IPS-NIHi7 (cell line): ENCODE measurements at regions not wholly inside any gene's neighbourhood (a gene's known extent, or its start where the extent isn't known, plus 50 kb on each side); places are given as distances from the start of the nearest gene placed in this dataset.
"Not testable (repeated sequence)": the region's sequence is repeated elsewhere in the genome, so short reads cannot be mapped to it uniquely, and the experiment has no call there.

Experiments
- DNase-seq: peaks from one replicate; pipeline ENCODE4 v3.0.0; 2012; ENCODE audit warnings: mixed read lengths; ENCODE audit errors: extremely low spot score

DNA sequence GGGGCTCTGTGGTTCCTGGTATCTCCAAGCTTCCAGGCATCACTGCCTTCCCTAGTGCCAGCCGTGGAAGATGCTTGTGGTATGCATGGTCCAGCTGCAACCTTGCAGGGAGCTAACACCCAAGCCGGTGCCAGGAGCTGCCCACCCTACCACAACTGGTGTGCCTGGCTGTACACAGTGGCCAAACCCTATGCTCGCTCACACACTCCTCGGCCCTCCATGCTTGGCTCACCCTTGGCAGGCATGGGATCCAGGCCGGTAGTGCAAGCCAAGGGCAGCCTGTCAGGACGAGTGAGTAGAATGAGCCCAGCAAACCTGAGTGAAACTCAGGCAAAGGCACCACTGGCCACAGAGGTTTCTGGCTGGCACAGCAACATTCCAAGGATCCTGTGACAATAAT lies 1676.0 kb downstream of the SLITRK1 start:
- no peak for DNase-seq

DNA sequence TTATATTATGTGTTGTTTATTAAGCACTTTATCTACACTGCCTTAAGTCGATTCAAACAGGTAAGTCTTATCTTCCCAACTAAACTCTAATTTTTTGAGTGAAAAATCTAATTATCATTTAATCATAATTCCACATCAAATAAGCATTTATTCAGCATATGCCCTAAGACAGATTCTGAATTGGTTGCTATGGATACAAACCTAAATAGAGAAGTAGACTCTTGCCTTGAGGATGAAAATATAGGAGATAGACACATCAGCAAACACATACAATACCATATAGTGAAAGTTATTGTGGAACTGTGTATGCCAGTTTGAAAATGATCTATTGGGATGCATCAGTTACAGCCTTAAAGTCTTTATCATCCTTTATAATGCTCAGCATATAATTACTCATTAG lies 1679.9 kb downstream of the SLITRK1 start:
- DNase-seq, result no peak

DNA sequence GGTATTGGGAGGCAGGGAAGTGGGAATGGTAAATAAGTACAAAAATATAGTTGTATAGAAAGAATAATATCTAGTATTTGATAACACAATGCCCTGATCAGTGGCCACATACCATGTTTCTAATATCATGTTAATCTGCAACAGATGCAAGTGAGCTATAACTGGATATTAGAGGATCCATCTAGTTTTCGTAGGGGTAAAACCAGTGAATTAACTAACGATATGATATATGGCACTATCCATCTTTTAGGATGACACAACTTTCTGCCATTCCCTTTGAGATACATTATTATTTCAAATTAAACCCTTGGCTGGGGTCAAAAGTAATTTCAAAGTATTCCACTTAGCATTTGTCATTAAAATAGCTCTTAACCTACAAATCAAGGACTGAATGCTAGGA lies 1686.2 kb downstream of the SLITRK1 start:
- DNase-seq, result no peak

DNA sequence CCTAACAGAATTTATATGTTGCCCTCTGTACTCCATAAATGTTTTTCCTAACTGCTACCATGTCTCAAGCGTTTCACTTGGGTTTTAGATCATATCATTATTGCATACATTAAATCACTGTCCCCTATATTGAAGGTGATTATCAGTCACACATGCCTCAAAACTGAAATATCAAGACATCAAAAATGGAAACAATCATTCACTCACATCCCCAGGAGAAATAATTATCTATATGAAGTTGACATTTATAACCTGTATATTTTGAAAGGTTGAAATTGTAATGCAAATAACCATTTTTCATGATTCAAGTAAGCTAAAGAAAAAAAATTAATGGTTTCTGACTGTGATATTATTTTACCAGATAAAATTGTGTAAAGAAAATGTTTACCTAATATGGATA lies 1695.0 kb downstream of the SLITRK1 start:
- DNase-seq, result no peak

DNA sequence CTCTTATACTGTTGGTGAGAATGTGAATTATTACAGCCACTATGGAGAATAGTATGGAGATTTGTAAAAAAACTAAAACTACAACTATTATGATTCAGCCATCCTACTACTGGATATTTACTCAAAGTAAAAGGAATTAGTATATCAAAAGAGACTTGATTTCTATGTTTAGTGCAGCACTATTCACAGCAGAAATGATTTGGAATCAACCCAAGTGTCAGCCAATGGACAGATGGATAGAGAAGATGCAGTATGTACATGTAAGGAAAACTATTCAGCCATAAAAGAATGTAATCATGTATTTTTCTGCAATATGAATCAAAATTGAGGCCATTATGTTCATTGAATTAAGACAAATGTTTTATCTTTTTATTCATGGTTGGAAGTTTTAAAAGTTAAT lies 1705.5 kb downstream of the SLITRK1 start:
- DNase-seq, result no peak

DNA sequence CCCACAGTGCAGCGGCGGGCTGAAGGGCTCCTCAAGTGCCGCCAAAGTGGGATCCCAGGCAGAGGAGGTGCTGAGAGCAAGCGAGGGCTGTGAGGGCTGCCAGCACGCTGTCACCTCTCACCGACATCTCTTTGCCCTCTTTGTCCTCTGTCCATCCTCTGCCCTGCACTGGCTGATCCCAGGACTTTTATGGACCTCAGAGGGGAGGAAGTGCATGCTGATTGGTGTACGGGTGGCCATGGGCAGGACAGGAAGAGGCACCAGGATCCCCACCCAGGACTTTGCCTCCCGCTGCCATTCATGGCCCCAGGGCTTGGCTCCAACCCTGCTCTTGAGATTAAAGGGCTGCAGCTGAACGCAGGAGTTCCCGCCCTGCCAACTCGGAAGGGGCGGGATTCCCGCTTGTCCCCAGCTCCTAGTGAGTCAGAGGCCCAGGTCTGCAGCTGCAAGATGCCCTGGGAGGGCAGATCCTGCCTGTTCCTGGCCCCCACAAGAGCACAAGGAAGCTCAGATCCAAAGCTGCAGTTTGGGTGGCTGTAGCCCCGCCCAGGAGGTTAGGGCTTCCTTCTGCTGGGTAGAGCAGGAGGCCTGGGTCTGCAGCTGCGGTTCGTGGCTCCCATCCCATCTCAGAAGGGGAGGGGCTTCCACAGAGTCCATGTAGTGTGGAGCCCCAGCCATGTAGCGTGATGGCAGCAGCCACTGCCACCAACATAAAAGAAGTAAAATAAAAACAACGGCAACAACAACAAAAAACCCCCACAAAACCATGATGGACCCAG lies 1716.7 kb downstream of the SLITRK1 start:
- no peak for DNase-seq

DNA sequence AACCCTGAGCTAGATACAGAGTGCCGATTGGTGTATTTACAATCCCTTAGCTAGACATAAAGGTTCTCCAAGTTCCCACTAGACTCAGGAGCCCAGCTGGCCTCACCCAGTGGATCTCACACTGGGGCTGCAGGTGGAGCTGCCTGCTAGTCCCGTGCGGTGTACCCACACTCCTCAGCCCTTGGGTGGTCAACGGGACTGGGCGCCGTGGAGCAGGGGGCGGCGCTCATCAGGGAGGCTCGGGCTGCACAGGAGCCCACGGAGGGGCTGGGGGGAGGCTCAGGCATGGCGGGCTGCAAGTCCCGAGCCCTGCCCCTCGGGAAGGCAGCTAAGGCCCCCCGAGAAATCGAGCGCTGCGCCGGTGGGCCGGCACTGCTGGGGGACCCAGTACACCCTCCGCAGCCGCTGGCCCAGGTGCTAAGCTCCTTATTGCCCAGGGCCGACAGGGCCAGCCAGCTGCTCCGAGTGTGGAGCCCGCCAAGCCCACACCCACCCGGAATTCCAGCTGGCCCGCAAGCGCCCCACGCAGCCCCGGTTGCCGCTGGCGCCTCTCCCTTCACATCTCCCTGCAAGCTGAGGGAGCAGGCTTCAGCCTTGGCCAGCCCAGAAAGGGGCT lies 1717.4 kb downstream of the SLITRK1 start:
- not testable (repeated sequence) for DNase-seq

DNA sequence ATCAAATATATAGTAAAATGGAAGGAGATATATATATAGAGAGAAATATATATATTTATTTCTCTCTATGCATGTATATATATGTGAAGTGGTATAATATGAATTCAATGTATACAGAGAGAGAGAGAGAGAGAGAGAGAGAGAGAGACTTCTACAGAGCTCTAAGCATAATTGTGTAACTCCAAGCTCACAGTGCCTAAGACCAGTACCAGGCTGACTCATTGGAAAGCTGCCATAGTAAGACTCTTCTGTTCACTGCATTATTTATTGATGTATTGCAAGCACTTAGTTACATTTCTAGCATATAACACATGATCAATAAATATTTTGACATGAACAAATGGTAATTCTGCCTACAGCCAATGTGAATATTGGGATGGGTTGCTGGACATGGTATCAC lies 1734.7 kb downstream of the SLITRK1 start:
- DNase-seq, result no peak

DNA sequence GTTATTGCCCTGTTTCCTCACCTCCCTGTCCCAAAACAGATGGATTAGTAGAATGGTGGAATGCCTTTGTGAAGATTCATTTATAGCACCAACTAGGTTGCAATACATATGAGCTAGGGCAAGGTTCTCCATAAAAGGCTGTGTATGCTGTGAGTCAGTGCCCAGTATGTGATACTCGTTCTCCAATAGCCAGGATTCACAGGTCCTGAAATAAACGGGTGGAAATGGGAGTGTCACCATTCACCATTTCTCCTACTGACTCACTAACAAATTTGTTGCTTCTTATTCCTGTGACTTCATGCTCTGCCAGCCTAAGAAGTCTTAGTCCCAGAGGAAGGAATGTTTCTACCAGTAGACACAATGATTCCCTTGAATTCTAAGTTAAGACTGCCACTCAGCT lies 1745.4 kb downstream of the SLITRK1 start:
- no peak for DNase-seq

DNA sequence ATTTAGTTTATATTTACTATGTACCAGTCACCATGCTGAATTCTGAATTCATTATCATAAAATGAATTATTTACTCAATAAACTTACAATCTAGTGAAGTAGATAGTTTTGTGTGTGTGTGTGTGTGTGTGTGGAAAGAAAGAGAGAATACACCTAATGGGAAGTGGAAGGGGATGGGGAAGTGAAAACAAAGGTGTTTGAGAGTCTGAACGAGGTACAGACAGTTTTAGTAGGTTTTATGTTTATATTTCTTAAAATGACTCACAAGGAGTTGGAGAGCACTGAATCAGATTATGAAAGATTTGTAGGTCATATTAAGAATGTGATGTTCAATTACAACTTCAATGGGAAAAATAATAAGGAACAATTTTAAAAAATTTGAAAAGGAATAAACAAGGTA lies 1753.0 kb downstream of the SLITRK1 start:
- DNase-seq, result no peak

DNA sequence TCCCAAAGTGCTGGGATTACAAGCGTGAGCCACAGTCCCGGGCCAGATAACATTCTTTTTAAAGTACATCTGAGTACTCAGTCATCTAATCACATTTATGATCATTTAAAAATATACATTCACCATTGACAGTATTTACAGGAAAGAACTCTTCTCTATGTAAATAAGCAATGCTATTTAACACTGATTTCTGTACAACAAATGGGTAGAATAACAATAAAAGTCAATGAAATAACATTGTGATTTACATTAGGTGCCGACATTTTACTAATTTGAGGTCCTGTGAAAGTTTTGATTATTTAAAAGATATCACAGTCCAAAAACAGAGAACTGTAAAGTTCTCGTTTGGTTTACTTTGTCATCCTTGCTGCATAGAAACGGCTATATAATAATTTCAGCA lies 1763.7 kb downstream of the SLITRK1 start:
- no peak for DNase-seq

DNA sequence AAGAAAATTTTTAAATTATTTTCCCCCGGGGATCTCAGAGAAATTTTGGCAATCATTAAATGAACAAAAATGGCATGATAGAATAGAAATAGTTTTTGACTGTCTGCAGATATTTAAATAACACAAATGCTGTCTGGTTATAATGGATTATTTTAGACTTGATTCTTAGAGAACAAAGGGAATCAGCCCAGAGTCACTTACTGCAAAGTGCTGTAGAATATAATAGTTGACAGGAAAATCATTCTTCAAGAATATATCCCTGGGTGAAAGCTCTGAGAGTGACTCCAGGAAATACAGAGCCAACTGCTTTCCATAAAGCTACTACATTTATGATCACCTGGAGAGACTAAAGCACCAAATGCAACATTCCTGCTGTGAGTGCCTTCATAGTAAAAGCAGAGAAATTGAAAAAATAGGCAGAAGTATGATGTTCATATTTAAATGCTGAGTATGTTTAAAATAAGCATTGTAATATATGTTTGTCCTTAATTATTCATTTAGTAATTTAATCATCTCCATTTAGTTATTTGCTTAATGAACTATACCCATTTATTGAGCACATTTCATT lies 1765.8 kb downstream of the SLITRK1 start:
- no peak for DNase-seq

DNA sequence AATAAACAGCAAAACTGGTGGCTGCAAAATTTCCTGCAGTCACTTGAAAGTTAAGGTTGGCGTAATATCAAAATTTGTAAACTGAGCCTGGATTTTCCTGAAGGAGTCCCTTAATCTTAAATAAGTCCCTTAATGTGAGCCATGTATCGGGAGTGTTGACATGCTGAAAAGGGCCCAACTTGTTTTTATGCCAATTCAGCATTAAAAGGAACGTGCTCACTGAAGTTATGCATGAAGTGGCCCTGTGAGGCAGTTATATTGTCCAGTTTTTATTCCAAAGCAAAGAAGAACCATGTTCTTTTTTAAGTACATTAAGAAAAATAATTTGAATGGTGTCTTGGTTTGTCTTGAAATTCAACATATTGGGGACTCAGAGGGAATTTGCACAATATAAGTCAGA lies 1766.9 kb downstream of the SLITRK1 start:
- DNase-seq, result no peak

DNA sequence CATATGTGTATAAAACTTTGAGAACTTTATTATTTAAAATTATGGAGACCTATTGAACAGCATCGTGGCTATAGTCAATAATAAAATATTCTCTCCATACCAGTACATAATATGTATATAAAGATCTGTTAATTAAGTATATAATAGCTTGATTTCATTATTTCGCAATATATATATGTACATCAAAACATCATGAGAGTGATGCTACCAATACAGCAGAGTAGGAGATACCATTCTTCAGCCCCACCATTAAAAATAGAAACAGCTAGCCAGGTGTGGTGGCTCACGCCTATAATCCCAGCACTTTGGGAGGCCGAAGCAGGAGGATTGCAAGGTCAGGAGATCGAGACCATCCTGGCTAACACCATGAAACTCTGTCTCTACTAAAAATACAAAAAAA lies 1755.3 kb upstream of the SPRY2 start:
- no peak for DNase-seq

DNA sequence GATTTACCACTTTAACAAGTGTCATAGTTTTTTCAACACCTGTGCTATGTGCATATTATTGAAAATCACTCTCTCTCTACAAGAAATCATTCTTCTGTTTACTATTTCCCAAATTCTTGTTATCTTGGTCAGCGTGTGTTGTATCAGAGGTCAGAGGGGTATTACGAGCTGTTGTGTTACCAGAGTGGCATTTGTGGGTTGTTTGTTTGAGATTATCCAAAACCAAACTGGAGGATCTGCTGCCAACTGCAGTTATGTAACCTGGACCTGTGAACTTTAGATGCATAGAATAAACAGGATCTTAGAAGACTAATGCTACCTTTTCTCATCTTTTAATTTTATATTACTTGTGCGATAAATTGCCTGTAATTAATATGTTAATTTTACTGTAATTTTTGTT lies 1751.4 kb upstream of the SPRY2 start:
- DNase-seq, result no peak

DNA sequence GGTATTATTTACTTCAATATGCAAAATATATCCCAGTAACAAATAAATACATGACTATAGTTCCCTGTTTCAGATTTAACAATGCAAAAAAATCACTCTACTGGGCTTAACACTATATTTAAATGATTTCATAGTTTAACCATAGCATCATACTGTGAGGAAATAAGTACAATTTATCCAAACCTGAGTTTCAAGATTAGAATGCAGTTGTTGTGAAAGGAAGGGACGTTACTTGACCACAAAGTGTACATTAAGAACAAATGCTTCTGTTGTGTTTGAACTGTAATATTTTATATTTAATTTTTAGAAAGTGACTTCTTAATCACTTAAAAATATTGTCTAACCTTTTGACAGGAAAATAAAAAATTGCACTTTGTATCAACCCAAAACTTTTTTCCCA lies 1747.9 kb upstream of the SPRY2 start:
- no peak for DNase-seq

DNA sequence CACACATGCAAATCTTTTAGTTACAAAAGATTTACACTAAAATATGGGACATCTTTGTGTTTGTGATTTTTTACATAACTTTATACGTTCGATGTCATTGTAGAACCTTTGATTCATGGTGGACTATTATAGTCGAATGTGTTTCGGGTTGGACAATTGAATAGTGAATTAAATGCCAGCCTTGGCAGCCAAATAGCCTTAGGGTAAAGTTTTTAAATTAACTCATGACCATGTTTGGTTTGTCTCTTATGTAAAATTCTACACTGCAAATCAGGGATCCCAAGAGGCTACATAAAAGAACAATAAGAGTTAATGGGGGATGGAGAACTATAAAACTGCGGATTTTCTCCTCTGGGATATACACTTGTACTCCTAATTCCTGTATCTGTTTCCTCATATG lies 1735.6 kb upstream of the SPRY2 start:
- no peak for DNase-seq

DNA sequence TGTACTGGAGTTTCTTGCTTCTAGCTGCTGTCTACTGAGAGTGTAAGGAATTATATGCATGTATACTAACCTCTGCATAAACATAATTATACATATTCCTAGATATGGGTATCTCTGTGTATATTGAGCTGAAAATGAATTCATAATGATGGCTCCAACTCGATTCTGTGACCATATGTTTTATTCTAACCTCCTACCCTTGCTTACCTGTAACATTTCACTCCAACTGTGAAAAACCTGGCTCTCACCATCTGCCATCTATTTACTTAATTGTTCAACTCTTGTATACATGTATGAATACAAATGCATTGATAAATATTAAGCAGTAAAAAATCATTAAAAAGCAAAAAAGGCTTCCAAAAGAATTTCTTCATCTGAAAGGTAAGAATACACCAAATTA lies 1729.5 kb upstream of the SPRY2 start:
- no peak for DNase-seq

DNA sequence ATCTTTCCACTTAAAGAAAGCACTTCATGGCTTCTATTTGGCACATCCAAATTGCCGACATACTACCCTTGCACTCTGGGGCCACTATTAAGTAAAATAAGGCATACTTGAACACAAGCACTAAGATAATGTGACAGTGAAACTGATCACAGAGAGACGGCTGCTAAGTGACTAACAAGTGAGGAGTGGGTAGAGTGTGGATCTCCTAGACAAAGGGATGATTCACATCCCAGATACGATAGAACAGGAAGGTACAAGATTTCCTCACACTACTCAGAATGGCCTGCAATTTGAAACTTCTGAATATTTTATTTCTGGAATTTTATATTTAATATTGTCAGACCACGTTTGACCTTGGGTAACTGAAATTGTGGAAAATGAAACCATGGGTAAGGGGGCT lies 1721.8 kb upstream of the SPRY2 start:
- DNase-seq, result no peak

DNA sequence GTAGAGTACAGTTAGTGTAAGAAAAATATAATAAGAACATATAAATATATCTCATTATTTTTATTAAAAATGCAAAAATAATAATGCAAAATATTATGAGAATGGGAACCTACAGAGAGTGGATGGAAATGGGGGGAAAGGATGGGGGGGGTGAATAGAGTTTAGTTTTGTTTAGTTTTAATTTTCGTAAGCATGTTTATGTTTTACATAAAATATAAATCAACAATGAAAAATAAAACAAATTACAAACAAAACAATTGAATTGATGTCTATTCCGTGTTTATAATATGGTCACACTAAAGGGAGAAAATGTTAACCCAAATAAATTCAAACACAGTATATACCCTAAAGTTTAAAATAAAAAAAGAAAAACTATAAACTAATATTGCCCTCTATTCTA lies 1717.4 kb upstream of the SPRY2 start:
- no peak for DNase-seq

DNA sequence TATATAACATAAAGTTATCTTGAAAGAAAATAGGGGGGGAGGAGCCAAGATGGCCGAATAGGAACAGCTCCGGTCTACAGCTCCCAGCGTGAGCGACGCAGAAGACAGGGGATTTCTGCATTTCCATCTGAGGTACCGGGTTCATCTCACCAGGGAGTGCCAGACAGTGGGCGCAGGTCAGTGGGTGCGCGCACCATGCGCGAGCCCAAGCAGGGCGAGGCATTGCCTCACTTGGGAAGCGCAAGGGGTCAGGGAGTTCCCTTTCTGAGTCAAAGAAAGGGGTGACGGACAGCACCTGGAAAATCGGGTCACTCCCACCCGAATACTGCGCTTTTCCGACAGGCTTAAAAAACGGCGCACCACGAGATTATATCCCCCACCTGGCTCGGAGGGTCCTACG lies 1704.4 kb upstream of the SPRY2 start:
- DNase-seq, result not testable (repeated sequence)

DNA sequence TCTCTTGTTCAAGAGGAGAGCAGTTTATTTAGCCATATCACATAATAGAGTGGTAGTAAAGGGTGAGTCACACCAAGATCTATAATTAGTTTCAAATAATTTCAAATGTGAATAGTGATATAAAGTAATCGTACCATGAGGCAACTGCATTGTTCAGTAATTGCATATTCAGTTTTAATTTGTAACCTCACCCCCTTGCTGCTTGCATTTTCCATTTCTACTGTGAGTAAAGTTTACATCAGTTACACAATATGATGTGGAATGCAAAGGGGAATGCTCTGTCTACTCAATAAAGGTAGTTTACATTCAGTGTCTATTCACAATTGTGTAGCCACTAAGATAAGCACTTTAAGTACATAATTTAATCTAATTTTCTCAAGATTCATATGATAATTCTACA lies 1695.7 kb upstream of the SPRY2 start:
- no peak for DNase-seq

DNA sequence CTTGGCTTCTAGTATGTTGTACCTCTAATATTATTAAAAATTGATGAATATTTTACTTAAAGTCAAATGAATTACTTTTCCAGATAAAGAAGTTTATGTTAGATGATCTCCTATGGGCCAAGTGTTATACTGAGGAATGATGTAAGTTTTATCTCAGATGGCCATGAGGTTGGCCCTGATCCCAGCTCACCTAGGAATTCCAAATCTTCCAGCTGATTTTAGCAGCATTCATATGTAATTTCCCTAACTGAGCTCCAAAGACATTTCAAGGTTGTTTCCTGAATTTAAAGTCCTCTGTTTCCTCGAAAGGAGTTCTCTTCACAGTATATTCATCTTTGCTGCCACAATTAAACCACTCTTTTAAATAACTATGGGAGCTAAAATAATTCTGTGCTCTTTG lies 1670.4 kb upstream of the SPRY2 start:
- peak; percentile 12 for DNase-seq
